ENCODE measurements at regions not wholly inside any gene's neighbourhood (a gene's known extent, or its start where the extent isn't known, plus 50 kb on each side); places are given as distances from the start of the nearest gene placed in this dataset.

- Histone ChIP-seq H3K36me3 (ENCODE audit: low read depth) (no peaks in the 10 kb centered on the region), H3K9me3 (ENCODE audit: severe bottlenecking) (no peaks in the 10 kb centered on the region), H3K27me3 (ENCODE audit: insufficient read depth, poor library complexity, severe bottlenecking) (no peaks in the 10 kb centered on the region), H3K27ac (ENCODE audit: poor library complexity, severe bottlenecking) (no peak overlapping the region), H3K4me1 (ENCODE audit: insufficient read depth, poor library complexity, severe bottlenecking) (no peaks in the 10 kb centered on the region), H3K4me3 (ENCODE audit: severe bottlenecking) (no peak overlapping the region)
- no peak for DNase-seq (ENCODE audit: low spot score)
- no peak for ATAC-seq (ENCODE audit: low read depth)
- TF ChIP-seq CTCF (IDR thresholded peaks at IDR 0.05; ENCODE audit: poor library complexity, severe bottlenecking) = no peak
These were observed 212.6 kb upstream of the ATP10A start for GRCh38 chr15:26075770-26076169.

- Histone ChIP-seq H3K27me3 (ENCODE audit: insufficient read depth, poor library complexity, severe bottlenecking) (peaks cover 4% of the 10 kb centered on the region), H3K9me3 (ENCODE audit: severe bottlenecking) (no peaks in the 10 kb centered on the region), H3K27ac (ENCODE audit: poor library complexity, severe bottlenecking) (no peak overlapping the region), H3K36me3 (ENCODE audit: low read depth) (no peaks in the 10 kb centered on the region), H3K4me1 (ENCODE audit: insufficient read depth, poor library complexity, severe bottlenecking) (no peaks in the 10 kb centered on the region), H3K4me3 (ENCODE audit: severe bottlenecking) (no peak overlapping the region)
- no peak for TF ChIP-seq CTCF (IDR thresholded peaks at IDR 0.05; ENCODE audit: poor library complexity, severe bottlenecking)
- DNase-seq (ENCODE audit: low spot score) = no peak
- ATAC-seq (ENCODE audit: low read depth) = no peak
These were observed 210.6 kb upstream of the ATP10A start for GRCh38 chr15:26073430-26074333.

- no peak for TF ChIP-seq CTCF (IDR thresholded peaks at IDR 0.05; ENCODE audit: poor library complexity, severe bottlenecking)
- peaks cover 26% of the 10 kb centered on the region for H3K27me3 ChIP-seq (ENCODE audit: insufficient read depth, poor library complexity, severe bottlenecking)
- no peak for DNase-seq (ENCODE audit: low spot score)
- no peaks in the 10 kb centered on the region for H3K9me3 ChIP-seq (ENCODE audit: severe bottlenecking)
- no peaks in the 10 kb centered on the region for H3K36me3 ChIP-seq (ENCODE audit: low read depth)
- H3K4me3 ChIP-seq (ENCODE audit: severe bottlenecking) = no peak overlapping the region
- no peak for ATAC-seq (ENCODE audit: low read depth)
- H3K4me1 ChIP-seq (ENCODE audit: insufficient read depth, poor library complexity, severe bottlenecking) = no peaks in the 10 kb centered on the region
- no peak overlapping the region for H3K27ac ChIP-seq (ENCODE audit: poor library complexity, severe bottlenecking)
These were observed 207.0 kb upstream of the ATP10A start for GRCh38 chr15:26070095-26070532.

GRCh38 chr15:26069231-26069641 is 206.1 kb upstream of the ATP10A start:
- peaks cover 26% of the 10 kb centered on the region for H3K27me3 ChIP-seq (ENCODE audit: insufficient read depth, poor library complexity, severe bottlenecking)

More at GRCh38 chr15:26069231-26069641, 206.1 kb upstream of the ATP10A start:
- Histone ChIP-seq H3K9me3 (ENCODE audit: severe bottlenecking) (no peaks in the 10 kb centered on the region), H3K4me3 (ENCODE audit: severe bottlenecking) (no peak overlapping the region), H3K36me3 (ENCODE audit: low read depth) (no peaks in the 10 kb centered on the region), H3K4me1 (ENCODE audit: insufficient read depth, poor library complexity, severe bottlenecking) (no peaks in the 10 kb centered on the region), H3K27ac (ENCODE audit: poor library complexity, severe bottlenecking) (no peak overlapping the region)
- peak; percentile 25; the same call in 1 of the 3 replicates for ATAC-seq (ENCODE audit: low read depth)
- DNase-seq (ENCODE audit: low spot score) = no peak
- no peak for TF ChIP-seq CTCF (IDR thresholded peaks at IDR 0.05; ENCODE audit: poor library complexity, severe bottlenecking)

Data from RWPE2 (cell line).